ENCODE measurements at regions not wholly inside any gene's neighbourhood (a gene's known extent, or its start where the extent isn't known, plus 50 kb on each side); places are given as distances from the start of the nearest gene placed in this dataset.
"Not testable (repeated sequence)": the region's sequence is repeated elsewhere in the genome, so short reads cannot be mapped to it uniquely, and the experiment has no call there.

GRCh38 chrX:40849906-40850823 is 114.8 kb upstream of the MED14 start:
- Histone ChIP-seq H3K4me3 (ENCODE audit: low read length) (no peak overlapping the region), H3K27ac (ENCODE audit: low read length) (no peak overlapping the region), H3K9me3 (replicated peaks; ENCODE audit: control insufficient read depth, low read depth, low read length) (no peaks in the 10 kb centered on the region), H3K27me3 (ENCODE audit: control insufficient read depth, insufficient read depth, low read length) (peaks cover 9% of the 10 kb centered on the region), H3K36me3 (ENCODE audit: control insufficient read depth, insufficient read depth, low read length) (no peaks in the 10 kb centered on the region), H3K4me1 (ENCODE audit: control insufficient read depth, insufficient read depth, low read length) (peaks cover 2% of the 10 kb centered on the region)
- DNase-seq: no peak
- WGBS (ENCODE audit: insufficient coverage): no CpG with 5 or more reads among the region's 5 CpGs

GRCh38 chrX:40852586-40852985 is 117.2 kb upstream of the MED14 start:
- Histone ChIP-seq H3K27me3 (ENCODE audit: control insufficient read depth, insufficient read depth, low read length) (peaks cover 14% of the 10 kb centered on the region), H3K4me3 (ENCODE audit: low read length) (no peak overlapping the region)
- no peak for DNase-seq

GRCh38 chrX:40853004-40853815 is 117.9 kb upstream of the MED14 start:
- Histone ChIP-seq H3K27me3 (ENCODE audit: control insufficient read depth, insufficient read depth, low read length) (peaks cover 12% of the 10 kb centered on the region), H3K9me3 (replicated peaks; ENCODE audit: control insufficient read depth, low read depth, low read length) (no peaks in the 10 kb centered on the region), H3K36me3 (ENCODE audit: control insufficient read depth, insufficient read depth, low read length) (no peaks in the 10 kb centered on the region), H3K4me3 (ENCODE audit: low read length) (no peak overlapping the region), H3K4me1 (ENCODE audit: control insufficient read depth, insufficient read depth, low read length) (no peaks in the 10 kb centered on the region), H3K27ac (ENCODE audit: low read length) (no peak overlapping the region)
- WGBS (ENCODE audit: insufficient coverage): no CpG with 5 or more reads among the region's 4 CpGs
- no peak for DNase-seq

More at GRCh38 chrX:40852586-40852985, 117.2 kb upstream of the MED14 start:
- Histone ChIP-seq H3K9me3 (replicated peaks; ENCODE audit: control insufficient read depth, low read depth, low read length) (no peaks in the 10 kb centered on the region), H3K27ac (ENCODE audit: low read length) (no peak overlapping the region), H3K4me1 (ENCODE audit: control insufficient read depth, insufficient read depth, low read length) (no peaks in the 10 kb centered on the region), H3K36me3 (ENCODE audit: control insufficient read depth, insufficient read depth, low read length) (no peaks in the 10 kb centered on the region)

GRCh38 chrX:40853816-40854123 is 118.4 kb upstream of the MED14 start:
- no peak overlapping the region for H3K4me3 ChIP-seq (ENCODE audit: low read length)
- H3K4me1 ChIP-seq (ENCODE audit: control insufficient read depth, insufficient read depth, low read length): no peaks in the 10 kb centered on the region
- no peak overlapping the region for H3K27ac ChIP-seq (ENCODE audit: low read length)
- no peaks in the 10 kb centered on the region for H3K36me3 ChIP-seq (ENCODE audit: control insufficient read depth, insufficient read depth, low read length)
- peaks cover 11% of the 10 kb centered on the region for H3K27me3 ChIP-seq (ENCODE audit: control insufficient read depth, insufficient read depth, low read length)
- DNase-seq: no peak
- no peaks in the 10 kb centered on the region for H3K9me3 ChIP-seq (replicated peaks; ENCODE audit: control insufficient read depth, low read depth, low read length)

GRCh38 chrX:40854242-40854641 is 118.9 kb upstream of the MED14 start:
- no peak overlapping the region for H3K4me3 ChIP-seq (ENCODE audit: low read length)
- no peak overlapping the region for H3K27ac ChIP-seq (ENCODE audit: low read length)
- DNase-seq: no peak

GRCh38 chrX:40855411-40855810 is 120.1 kb upstream of the MED14 start:
- Histone ChIP-seq H3K27me3 (ENCODE audit: control insufficient read depth, insufficient read depth, low read length) (peaks cover 11% of the 10 kb centered on the region), H3K9me3 (replicated peaks; ENCODE audit: control insufficient read depth, low read depth, low read length) (peaks cover 3% of the 10 kb centered on the region), H3K4me1 (ENCODE audit: control insufficient read depth, insufficient read depth, low read length) (no peaks in the 10 kb centered on the region), H3K4me3 (ENCODE audit: low read length) (no peak overlapping the region), H3K27ac (ENCODE audit: low read length) (no peak overlapping the region), H3K36me3 (ENCODE audit: control insufficient read depth, insufficient read depth, low read length) (no peaks in the 10 kb centered on the region)
- DNase-seq: no peak

More at GRCh38 chrX:40854242-40854641, 118.9 kb upstream of the MED14 start:
- no peaks in the 10 kb centered on the region for H3K36me3 ChIP-seq (ENCODE audit: control insufficient read depth, insufficient read depth, low read length)
- H3K27me3 ChIP-seq (ENCODE audit: control insufficient read depth, insufficient read depth, low read length): peaks cover 11% of the 10 kb centered on the region
- no peaks in the 10 kb centered on the region for H3K9me3 ChIP-seq (replicated peaks; ENCODE audit: control insufficient read depth, low read depth, low read length)
- no peaks in the 10 kb centered on the region for H3K4me1 ChIP-seq (ENCODE audit: control insufficient read depth, insufficient read depth, low read length)
- WGBS (ENCODE audit: insufficient coverage): no CpG with 5 or more reads among the region's 1 CpG

- Histone ChIP-seq H3K27me3 (ENCODE audit: control insufficient read depth, insufficient read depth, low read length) (peaks cover 11% of the 10 kb centered on the region), H3K4me1 (ENCODE audit: control insufficient read depth, insufficient read depth, low read length) (no peaks in the 10 kb centered on the region), H3K4me3 (ENCODE audit: low read length) (no peak overlapping the region), H3K27ac (ENCODE audit: low read length) (no peak overlapping the region), H3K36me3 (ENCODE audit: control insufficient read depth, insufficient read depth, low read length) (no peaks in the 10 kb centered on the region), H3K9me3 (replicated peaks; ENCODE audit: control insufficient read depth, low read depth, low read length) (peaks cover 3% of the 10 kb centered on the region)
- DNase-seq: no peak
Measured at GRCh38 chrX:40855932-40856515, 120.7 kb upstream of the MED14 start.

GRCh38 chrX:40861952-40862554 is 126.7 kb upstream of the MED14 start:
- not testable (repeated sequence) for DNase-seq; H3K9me3 ChIP-seq (replicated peaks; ENCODE audit: control insufficient read depth, low read depth, low read length); H3K36me3 ChIP-seq (ENCODE audit: control insufficient read depth, insufficient read depth, low read length); H3K27me3 ChIP-seq (ENCODE audit: control insufficient read depth, insufficient read depth, low read length); H3K4me1 ChIP-seq (ENCODE audit: control insufficient read depth, insufficient read depth, low read length); H3K27ac ChIP-seq (ENCODE audit: low read length); H3K4me3 ChIP-seq (ENCODE audit: low read length)
- WGBS (ENCODE audit: insufficient coverage): 96% methylated on average over 34 of the region's 47 CpGs

- WGBS (ENCODE audit: insufficient coverage): 71% methylated on average over 1 of the region's 4 CpGs
- not testable (repeated sequence) for DNase-seq
Measured at GRCh38 chrX:40863260-40863659, 127.9 kb upstream of the MED14 start.

GRCh38 chrX:40863671-40864070 is 128.3 kb upstream of the MED14 start:
- Histone ChIP-seq H3K4me1 (ENCODE audit: control insufficient read depth, insufficient read depth, low read length) (peaks cover 12% of the 10 kb centered on the region), H3K27ac (ENCODE audit: low read length) (no peak overlapping the region), H3K36me3 (ENCODE audit: control insufficient read depth, insufficient read depth, low read length) (no peaks in the 10 kb centered on the region), H3K9me3 (replicated peaks; ENCODE audit: control insufficient read depth, low read depth, low read length) (peaks cover 9% of the 10 kb centered on the region), H3K27me3 (ENCODE audit: control insufficient read depth, insufficient read depth, low read length) (peaks cover 2% of the 10 kb centered on the region), H3K4me3 (ENCODE audit: low read length) (no peak overlapping the region)
- no peak for DNase-seq
- WGBS (ENCODE audit: insufficient coverage): no CpG with 5 or more reads among the region's 1 CpG

More at GRCh38 chrX:40863260-40863659, 127.9 kb upstream of the MED14 start:
- H3K27ac ChIP-seq (ENCODE audit: low read length); H3K36me3 ChIP-seq (ENCODE audit: control insufficient read depth, insufficient read depth, low read length); H3K9me3 ChIP-seq (replicated peaks; ENCODE audit: control insufficient read depth, low read depth, low read length); H3K4me3 ChIP-seq (ENCODE audit: low read length); H3K27me3 ChIP-seq (ENCODE audit: control insufficient read depth, insufficient read depth, low read length): not testable (repeated sequence)
- H3K4me1 ChIP-seq (ENCODE audit: control insufficient read depth, insufficient read depth, low read length): peaks cover 12% of the 10 kb centered on the region
